B cell (primary cell): ENCODE measurements at regions not wholly inside any gene's neighbourhood (a gene's known extent, or its start where the extent isn't known, plus 50 kb on each side); places are given as distances from the start of the nearest gene placed in this dataset.

Experiments used
- ATAC-seq: fragments of 200-7000 bp; cut with Tn5 transposase; one replicate; pipeline ENCODE4 v1.10.0; 2021; ENCODE audit warnings: low read depth, mild to moderate bottlenecking, moderate number of reproducible peaks, moderate library complexity
- CTCF ChIA-PET: fragments of 350-600 bp; sonication (Branson Sonifier 250); formaldehyde crosslinking; loops from one replicate; lab custom pipeline; 2021; ENCODE audit warnings: antibody characterized with exemption, inconsistent platforms; lab: Charles Lee
- POLR2A ChIA-PET: fragments of 350-600 bp; sonication (Branson Sonifier 250); formaldehyde crosslinking; loops from one replicate; lab custom pipeline; 2021; ENCODE audit warnings: antibody characterized with exemption; lab: Charles Lee
- DNase-seq: peaks from one replicate; pipeline ENCODE4 v3.0.0; 2013
- H2AFZ ChIP-seq: 2 replicates; pipeline ENCODE4 v1.6.1; 2012; ENCODE audit warnings: mild to moderate bottlenecking, low read depth, low read length; ENCODE audit not compliant: insufficient read depth, poor library complexity, severe bottlenecking
- H3K27ac ChIP-seq, 2 donors: 1 replicate in 1 of 2; 2 replicates in 1 of 2; pipeline ENCODE4 v1.5.1; 2012 to 2013; ENCODE audit warnings: low read length in 2 of 2, mild to moderate bottlenecking in 2 of 2, moderate library complexity in 1 of 2
- H3K27me3 ChIP-seq, 4 experiments: fragments of 200-600 bp in 1 of 4; sonication (generic) in 1 of 4; replicated peaks in 1 of 4; 1 replicate in 2 of 4; 2 replicates in 2 of 4; pipeline versions ENCODE4 v1.6.1 to v1.7.0; 2013 to 2016; ENCODE audit warnings: low read length in 3 of 4, mild to moderate bottlenecking in 2 of 4, mixed read lengths in 1 of 4, moderate library complexity in 1 of 4; ENCODE audit not compliant: insufficient read depth in 4 of 4, control insufficient read depth in 3 of 4; ENCODE audit errors: control extremely low read depth in 1 of 4
- H3K36me3 ChIP-seq, 2 experiments: replicated peaks in 1 of 2; 1 replicate in 1 of 2; 2 replicates in 1 of 2; pipeline versions ENCODE4 v1.6.1 to v1.7.1; 2013; ENCODE audit warnings: low read length in 1 of 2; ENCODE audit not compliant: insufficient read depth in 2 of 2, control insufficient read depth in 1 of 2; ENCODE audit errors: control extremely low read depth in 1 of 2, extremely low read depth in 1 of 2
- H3K4me1 ChIP-seq, 2 donors: fragments of 200-600 bp in 1 of 2; sonication (generic) in 1 of 2; 1 replicate in 1 of 2; 2 replicates in 1 of 2; pipeline versions ENCODE4 v1.5.1 to v1.6.1; 2013 to 2017; ENCODE audit warnings: low read length in 2 of 2; ENCODE audit not compliant: control insufficient read depth in 2 of 2, insufficient read depth in 2 of 2
- H3K4me2 ChIP-seq: replicated peaks from 2 replicates; pipeline ENCODE3; 2012; ENCODE audit warnings: mild to moderate bottlenecking, low read depth, low read length; ENCODE audit not compliant: poor library complexity, severe bottlenecking
- H3K4me3 ChIP-seq, 5 experiments: fragments of 200-600 bp in 1 of 5; sonication (generic) in 1 of 5; 1 replicate in 3 of 5; 2 replicates in 2 of 5; pipeline versions ENCODE4 v1.5.1 to v1.7.0; 2011 to 2016; ENCODE audit warnings: low read length in 4 of 5, mild to moderate bottlenecking in 4 of 5, low read depth in 2 of 5, control low read depth in 1 of 5, moderate library complexity in 1 of 5; ENCODE audit not compliant: insufficient read depth in 1 of 5; ENCODE audit errors: control extremely low read depth in 1 of 5, extremely low read depth in 1 of 5
- H3K79me2 ChIP-seq: fragments of 200-600 bp; sonication (generic); one replicate; pipeline ENCODE4 v1.6.0; 2016; ENCODE audit warnings: low read length; ENCODE audit not compliant: control insufficient read depth, insufficient read depth
- H3K9ac ChIP-seq: fragments of 200-600 bp; sonication (generic); 2 replicates; pipeline ENCODE4 v1.6.1; 2017; ENCODE audit warnings: mild to moderate bottlenecking, low read length, moderate library complexity
- H3K9me3 ChIP-seq, 3 donors: one replicate each; pipeline versions ENCODE4 v1.6.1 to v1.7.1; 2013; ENCODE audit warnings: low read length in 2 of 3; ENCODE audit not compliant: control insufficient read depth in 2 of 3, insufficient read depth in 1 of 3; ENCODE audit errors: control extremely low read depth in 1 of 3
- H4K20me1 ChIP-seq: 2 replicates; pipeline ENCODE4 v1.6.0; 2012; ENCODE audit warnings: mild to moderate bottlenecking, low read length; ENCODE audit not compliant: insufficient read depth, control insufficient read depth, poor library complexity, severe bottlenecking
- H3K27ac Mint-ChIP-seq: one replicate; pipeline ENCODE4 v1.8.0; 2021; ENCODE audit warnings: mixed read lengths
- H3K27me3 Mint-ChIP-seq: one replicate; pipeline ENCODE4 v1.8.0; 2021; ENCODE audit warnings: mixed read lengths
- H3K4me1 Mint-ChIP-seq: one replicate; pipeline ENCODE4 v1.8.0; 2021; ENCODE audit warnings: mixed read lengths
- H3K4me3 Mint-ChIP-seq: one replicate; pipeline ENCODE4 v1.8.0; 2021; ENCODE audit warnings: mixed read lengths
- H3K9me3 Mint-ChIP-seq: one replicate; pipeline ENCODE4 v1.8.0; 2022; ENCODE audit warnings: mixed read lengths; ENCODE audit not compliant: insufficient read depth
- CTCF ChIP-seq: fragments of 200-600 bp; IDR thresholded peaks from one replicate; pipeline ENCODE4 v1.8.0; 2022; ENCODE audit warnings: antibody characterized with exemption, mild to moderate bottlenecking
- EZH2 ChIP-seq: IDR thresholded peaks from 2 replicates; pipeline ENCODE4 v1.6.1; 2012; ENCODE audit warnings: borderline replicate concordance, low read depth, mild to moderate bottlenecking, moderate library complexity, low read length; ENCODE audit not compliant: insufficient read depth, poor library complexity, severe bottlenecking
- WGBS: methylation state at CpG from one replicate; pipeline ENCODE4 v1.1.5; 2013; ENCODE audit warnings: missing lambda C conversion rate; ENCODE audit not compliant: insufficient coverage; 5-methylcytosine and 5-hydroxymethylcytosine counted together
- intact Hi-C: fragments of 100-400 bp; cut with micrococcal nuclease; formaldehyde crosslinking; loops from one replicate; pipeline ENCODE4 v1.10.0; 2022

GRCh38 chr12:115225845-115226244, 541.9 kb upstream of the TBX3 start:
- no peaks in the 10 kb centered on the region for H3K27me3 Mint-ChIP-seq
- no peak overlapping the region for H3K4me2 ChIP-seq
- ATAC-seq, result no peak
- no peak overlapping the region for H3K27ac Mint-ChIP-seq
- no peak overlapping the region for H3K4me3 ChIP-seq
- H3K9ac ChIP-seq, result no peak overlapping the region
- no peaks in the 10 kb centered on the region for H3K79me2 ChIP-seq
- POLR2A ChIA-PET, result no interaction called here
- no peak overlapping the region for H3K27ac ChIP-seq
- no peaks in the 10 kb centered on the region for H4K20me1 ChIP-seq
- TF ChIP-seq CTCF (no peak), EZH2 (no peak)
- CTCF ChIA-PET, result no interaction called here
- no peaks in the 10 kb centered on the region for H3K4me1 ChIP-seq
- DNase-seq, result no peak
- no peaks in the 10 kb centered on the region for H3K9me3 Mint-ChIP-seq
- H3K27me3 ChIP-seq, result peaks cover 0 to under 1% (median 0%) of the 10 kb centered on the region in 4 experiments
- 63% methylated on average over 2 of the region's 4 CpGs for WGBS
- no peak overlapping the region for H3K4me3 Mint-ChIP-seq
- H3K4me1 Mint-ChIP-seq, result no peaks in the 10 kb centered on the region
- H3K36me3 ChIP-seq, result no peaks in the 10 kb centered on the region
- no peak overlapping the region for H2AFZ ChIP-seq
- H3K9me3 ChIP-seq, result peaks cover 0 to 3% (median 0%) of the 10 kb centered on the region in 3 donors
- intact Hi-C loops, result no loop called here

GRCh38 chr12:115223991-115224390, 540.0 kb upstream of the TBX3 start:
- no peaks in the 10 kb centered on the region for H3K9me3 Mint-ChIP-seq
- Histone ChIP-seq H3K9me3 (peaks cover 0 to 3% (median 0%) of the 10 kb centered on the region in 3 donors), H3K79me2 (no peaks in the 10 kb centered on the region), H2AFZ (no peak overlapping the region), H3K9ac (no peak overlapping the region), H3K4me2 (no peak overlapping the region), H3K27me3 (no peaks in the 10 kb centered on the region), H3K36me3 (no peaks in the 10 kb centered on the region), H3K27ac (no peak overlapping the region), H3K4me1 (no peaks in the 10 kb centered on the region), H4K20me1 (no peaks in the 10 kb centered on the region), H3K4me3 (no peak overlapping the region)
- no peaks in the 10 kb centered on the region for H3K27me3 Mint-ChIP-seq
- H3K27ac Mint-ChIP-seq, result no peak overlapping the region
- no peaks in the 10 kb centered on the region for H3K4me1 Mint-ChIP-seq
- 50% methylated on average over 4 of the region's 4 CpGs for WGBS
- intact Hi-C loops, result no loop called here
- DNase-seq (no peak), ATAC-seq (no peak)
- no peak for TF ChIP-seq EZH2
- TF ChIP-seq CTCF, result no peak
- ChIA-PET POLR2A (no interaction called here), CTCF (no interaction called here)
- H3K4me3 Mint-ChIP-seq, result no peak overlapping the region
